Lung (tissue), 11 donors: ENCODE measurements at regions not wholly inside any gene's neighbourhood (a gene's known extent, or its start where the extent isn't known, plus 50 kb on each side); places are given as distances from the start of the nearest gene placed in this dataset.

Experiments used
- ATAC-seq: fragments of 200-7000 bp; cut with Tn5 transposase; one replicate; pipeline ENCODE4 v1.9.1; 2020; ENCODE audit warnings: moderate number of reproducible peaks; ENCODE audit not compliant: insufficient read depth, low FRiP score
- DNase-seq, 3 donors: peaks; one replicate each; pipeline ENCODE4 v3.0.0-alpha.2; 2013 to 2017
- H3K27ac ChIP-seq, 2 donors: one replicate each; pipeline ENCODE4 v1.5.1; 2013; ENCODE audit warnings: mild to moderate bottlenecking in 2 of 2, moderate library complexity in 2 of 2, control low read depth in 1 of 2, inconsistent platforms in 1 of 2, low read depth in 1 of 2, low read length in 1 of 2
- H3K27me3 ChIP-seq, 3 donors: one replicate each; pipeline ENCODE4 v1.5.1; 2013; ENCODE audit warnings: low read length in 2 of 3; ENCODE audit not compliant: control insufficient read depth in 3 of 3, insufficient read depth in 3 of 3
- H3K36me3 ChIP-seq, 4 donors: one replicate each; pipeline ENCODE4 v1.5.1; 2013; ENCODE audit warnings: low read length in 4 of 4, mild to moderate bottlenecking in 1 of 4, moderate library complexity in 1 of 4; ENCODE audit not compliant: control insufficient read depth in 4 of 4, insufficient read depth in 4 of 4
- H3K4me1 ChIP-seq, 5 donors: one replicate each; pipeline ENCODE4 v1.5.1; 2013; ENCODE audit warnings: low read length in 5 of 5, mild to moderate bottlenecking in 2 of 5, moderate library complexity in 1 of 5; ENCODE audit not compliant: control insufficient read depth in 5 of 5, insufficient read depth in 5 of 5
- H3K4me3 ChIP-seq: one replicate; pipeline ENCODE4 v1.5.1; 2013; ENCODE audit warnings: mild to moderate bottlenecking, control low read depth, moderate library complexity
- H3K9ac ChIP-seq, 2 donors: one replicate each; pipeline ENCODE4 v1.5.1; 2013; ENCODE audit warnings: low read length in 2 of 2, control low read depth in 1 of 2; ENCODE audit not compliant: insufficient read depth in 1 of 2
- H3K9me3 ChIP-seq, 4 donors: one replicate each; pipeline ENCODE4 v1.5.1; 2013; ENCODE audit warnings: low read length in 3 of 4, mild to moderate bottlenecking in 1 of 4, moderate library complexity in 1 of 4; ENCODE audit not compliant: control insufficient read depth in 4 of 4, insufficient read depth in 3 of 4
- WGBS, 2 donors: extraction: QIAGEN DNeasy Blood & Tissue Kit; methylation state at CpG; one replicate each; pipeline ENCODE4 v1.1.7; 2013; 5-methylcytosine and 5-hydroxymethylcytosine counted together
- TF ChIP-seq, protein P1 (sequence below): IDR thresholded peaks from 2 replicates; pipeline ENCODE4 v1.5.1; 2012; ENCODE audit warnings: mild to moderate bottlenecking; ENCODE audit errors: control extremely low read depth, extremely low read depth
- donor health status: control.
- donor health status: control.
- donor health status: Bipolar disorder and iron deficiency.
- donor health status: healthy.
- donor health status: DM: yes; HTN: yes; CAD: no.

DNA sequence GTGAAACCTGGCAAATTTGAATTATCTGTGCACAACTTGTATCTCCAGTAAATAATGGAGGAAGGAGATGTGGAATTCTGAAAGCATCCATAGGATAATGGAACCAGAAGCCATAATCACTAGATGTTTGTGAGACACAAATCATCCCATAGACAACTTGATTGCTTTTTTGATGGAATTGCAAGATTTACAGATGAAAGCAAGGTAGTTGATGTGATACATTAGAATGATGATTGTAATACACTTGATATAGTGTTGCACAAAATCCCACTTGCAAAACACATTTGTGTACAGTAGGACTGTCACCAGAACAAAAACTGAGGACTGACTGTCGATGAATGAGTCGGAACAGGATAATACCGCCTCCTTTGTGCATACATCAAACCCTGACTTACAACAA lies 178.3 kb downstream of the IRS2 start:
- peaks cover 0 to 3% (median 0%) of the 10 kb centered on the region in 4 donors for H3K9me3 ChIP-seq
- TF ChIP-seq, protein P1, sequence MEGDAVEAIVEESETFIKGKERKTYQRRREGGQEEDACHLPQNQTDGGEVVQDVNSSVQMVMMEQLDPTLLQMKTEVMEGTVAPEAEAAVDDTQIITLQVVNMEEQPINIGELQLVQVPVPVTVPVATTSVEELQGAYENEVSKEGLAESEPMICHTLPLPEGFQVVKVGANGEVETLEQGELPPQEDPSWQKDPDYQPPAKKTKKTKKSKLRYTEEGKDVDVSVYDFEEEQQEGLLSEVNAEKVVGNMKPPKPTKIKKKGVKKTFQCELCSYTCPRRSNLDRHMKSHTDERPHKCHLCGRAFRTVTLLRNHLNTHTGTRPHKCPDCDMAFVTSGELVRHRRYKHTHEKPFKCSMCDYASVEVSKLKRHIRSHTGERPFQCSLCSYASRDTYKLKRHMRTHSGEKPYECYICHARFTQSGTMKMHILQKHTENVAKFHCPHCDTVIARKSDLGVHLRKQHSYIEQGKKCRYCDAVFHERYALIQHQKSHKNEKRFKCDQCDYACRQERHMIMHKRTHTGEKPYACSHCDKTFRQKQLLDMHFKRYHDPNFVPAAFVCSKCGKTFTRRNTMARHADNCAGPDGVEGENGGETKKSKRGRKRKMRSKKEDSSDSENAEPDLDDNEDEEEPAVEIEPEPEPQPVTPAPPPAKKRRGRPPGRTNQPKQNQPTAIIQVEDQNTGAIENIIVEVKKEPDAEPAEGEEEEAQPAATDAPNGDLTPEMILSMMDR = no peak
- WGBS, 2 donors = 92 to 95% methylated on average over 3 of the region's 3 CpGs
- H3K4me1 ChIP-seq = peaks cover 0 to 28% (median 0%) of the 10 kb centered on the region in 5 donors
- no peaks in the 10 kb centered on the region for H3K36me3 ChIP-seq
- ATAC-seq = no peak
- no peak overlapping the region for H3K27ac ChIP-seq
- no peak for DNase-seq
- no peak overlapping the region for H3K4me3 ChIP-seq
- H3K9ac ChIP-seq = no peak overlapping the region
- H3K27me3 ChIP-seq = no peaks in the 10 kb centered on the region

DNA sequence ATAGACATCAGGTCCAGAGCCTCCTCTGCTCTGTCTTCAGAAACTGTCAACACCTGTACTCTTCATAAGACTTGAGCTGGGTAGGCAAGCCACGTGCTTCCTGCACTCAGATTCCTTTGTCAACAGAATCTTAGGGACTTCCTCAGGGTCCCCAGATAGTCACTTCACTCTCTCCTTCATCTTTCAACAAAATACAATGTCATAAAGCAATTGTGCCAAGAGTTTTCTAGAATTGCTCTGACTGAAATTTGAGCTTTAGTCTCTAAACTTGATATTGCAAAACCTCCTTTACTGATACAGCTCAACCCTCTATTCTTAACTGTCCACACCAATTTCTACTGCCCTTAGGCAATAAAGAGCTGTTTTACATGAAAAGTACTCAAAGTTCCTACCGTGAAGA lies 179.9 kb downstream of the IRS2 start:
- 20 to 21% methylated on average over 2 of the region's 2 CpGs for WGBS, 2 donors
- TF ChIP-seq, protein P1 = no peak
- H3K27me3 ChIP-seq = no peaks in the 10 kb centered on the region
- H3K4me1 ChIP-seq = peaks cover 0 to 28% (median 0%) of the 10 kb centered on the region in 5 donors
- no peak for ATAC-seq
- no peak overlapping the region for H3K27ac ChIP-seq
- no peaks in the 10 kb centered on the region for H3K36me3 ChIP-seq
- peaks cover 0 to 3% (median 0%) of the 10 kb centered on the region in 4 donors for H3K9me3 ChIP-seq
- DNase-seq = peak in 2 of 3 donors; percentile 78 to 83
- H3K4me3 ChIP-seq = no peak overlapping the region
- no peak overlapping the region for H3K9ac ChIP-seq

GRCh38 chr13:109605846-109606245 lies 180.5 kb downstream of the IRS2 start:
- Histone ChIP-seq H3K27me3 (no peaks in the 10 kb centered on the region), H3K9me3 (peaks cover 0 to 3% (median 0%) of the 10 kb centered on the region in 4 donors), H3K27ac (no peak overlapping the region), H3K9ac (no peak overlapping the region), H3K36me3 (no peaks in the 10 kb centered on the region), H3K4me1 (peaks cover 0 to 28% (median 0%) of the 10 kb centered on the region in 5 donors), H3K4me3 (no peak overlapping the region)
- TF ChIP-seq, protein P1 = no peak
- DNase-seq (peak; percentile 72 to 97 (median 95)), ATAC-seq (no peak)

DNA sequence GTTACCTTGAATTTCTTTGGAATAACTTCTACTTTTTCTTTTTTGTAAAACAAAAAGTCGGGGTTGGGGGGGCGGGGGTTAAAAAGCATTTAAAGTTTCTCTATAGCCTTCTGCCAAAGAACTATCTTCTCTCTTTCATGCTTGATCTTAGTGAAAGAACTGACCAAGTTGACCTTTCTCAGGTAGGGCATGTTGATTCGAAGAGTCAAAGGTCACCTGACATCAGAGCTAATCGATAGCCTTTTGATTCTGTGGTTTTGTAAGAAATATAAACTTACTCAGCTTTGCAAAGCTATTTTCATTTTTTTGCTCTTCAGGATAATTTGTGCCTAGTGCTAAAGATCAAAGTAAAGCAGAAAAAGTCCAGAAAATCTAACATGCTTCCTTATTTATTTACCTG lies 181.5 kb downstream of the IRS2 start:
- H3K9me3 ChIP-seq = peaks cover 0 to 3% (median 0%) of the 10 kb centered on the region in 4 donors
- no peak for ATAC-seq
- H3K27me3 ChIP-seq = no peaks in the 10 kb centered on the region
- TF ChIP-seq, protein P1 = no peak
- no peak overlapping the region for H3K27ac ChIP-seq
- no peak overlapping the region for H3K4me3 ChIP-seq
- WGBS, 2 donors = 91 to 95% methylated on average over 4 of the region's 4 CpGs
- peaks cover 0 to 28% (median 0%) of the 10 kb centered on the region in 5 donors for H3K4me1 ChIP-seq
- H3K9ac ChIP-seq = no peak overlapping the region
- H3K36me3 ChIP-seq = no peaks in the 10 kb centered on the region
- no peak for DNase-seq
